Keratinocyte (primary cell): ENCODE measurements at regions not wholly inside any gene's neighbourhood (a gene's known extent, or its start where the extent isn't known, plus 50 kb on each side); places are given as distances from the start of the nearest gene placed in this dataset.

ENCODE experiments used
- EZH2 ChIP-seq: IDR thresholded peaks from one replicate; pipeline ENCODE4 v1.6.1; 2012; ENCODE audit warnings: inconsistent platforms, mild to moderate bottlenecking, low read length, moderate library complexity
- TF ChIP-seq, protein P1 (sequence below), 3 experiments: IDR thresholded peaks in 1 of 3; conservative IDR thresholded peaks in 1 of 3; optimal IDR thresholded peaks in 1 of 3; 2 replicates in 2 of 3; 3 replicates in 1 of 3; pipeline versions ENCODE3 to v1.5.1; 2011; ENCODE audit warnings: low read length in 3 of 3, mild to moderate bottlenecking in 3 of 3, moderate library complexity in 2 of 3, control low read depth in 1 of 3, inconsistent platforms in 1 of 3; ENCODE audit not compliant: insufficient read depth in 2 of 3; ENCODE audit errors: extremely low read depth in 1 of 3

DNA sequence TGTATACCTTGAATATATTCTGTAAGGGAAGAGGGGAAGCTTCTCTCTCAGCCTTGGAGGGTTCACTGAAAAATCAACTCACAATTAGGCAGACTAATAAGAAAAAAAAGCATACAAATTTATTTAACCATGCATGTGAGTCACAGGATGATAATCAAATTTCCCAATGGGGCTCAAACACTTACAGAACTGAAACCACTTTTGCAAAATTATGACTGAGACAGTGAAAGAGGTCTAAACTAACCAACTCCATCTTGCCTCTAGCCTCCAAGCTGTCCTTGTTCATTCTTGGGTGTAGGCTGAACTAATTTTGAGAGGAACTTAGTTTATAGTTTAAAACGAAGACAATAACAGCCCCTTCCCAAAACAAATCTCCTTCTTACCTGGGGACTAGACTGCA is 618.3 kb upstream of the AUTS2 start:
- TF ChIP-seq, protein P1, sequence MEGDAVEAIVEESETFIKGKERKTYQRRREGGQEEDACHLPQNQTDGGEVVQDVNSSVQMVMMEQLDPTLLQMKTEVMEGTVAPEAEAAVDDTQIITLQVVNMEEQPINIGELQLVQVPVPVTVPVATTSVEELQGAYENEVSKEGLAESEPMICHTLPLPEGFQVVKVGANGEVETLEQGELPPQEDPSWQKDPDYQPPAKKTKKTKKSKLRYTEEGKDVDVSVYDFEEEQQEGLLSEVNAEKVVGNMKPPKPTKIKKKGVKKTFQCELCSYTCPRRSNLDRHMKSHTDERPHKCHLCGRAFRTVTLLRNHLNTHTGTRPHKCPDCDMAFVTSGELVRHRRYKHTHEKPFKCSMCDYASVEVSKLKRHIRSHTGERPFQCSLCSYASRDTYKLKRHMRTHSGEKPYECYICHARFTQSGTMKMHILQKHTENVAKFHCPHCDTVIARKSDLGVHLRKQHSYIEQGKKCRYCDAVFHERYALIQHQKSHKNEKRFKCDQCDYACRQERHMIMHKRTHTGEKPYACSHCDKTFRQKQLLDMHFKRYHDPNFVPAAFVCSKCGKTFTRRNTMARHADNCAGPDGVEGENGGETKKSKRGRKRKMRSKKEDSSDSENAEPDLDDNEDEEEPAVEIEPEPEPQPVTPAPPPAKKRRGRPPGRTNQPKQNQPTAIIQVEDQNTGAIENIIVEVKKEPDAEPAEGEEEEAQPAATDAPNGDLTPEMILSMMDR (optimal IDR thresholded peaks at IDR 0.05 in 1 of 3, IDR thresholded peaks at IDR 0.05 in 1 of 3, conservative IDR thresholded peaks at IDR 0.05 in 1 of 3; ENCODE audit: extremely low read depth in 1 of 3, insufficient read depth in 2 of 3, low read length in 3 of 3), result no peak
- no peak for TF ChIP-seq EZH2
